HepG2 (cell line): ENCODE measurements at regions not wholly inside any gene's neighbourhood (a gene's known extent, or its start where the extent isn't known, plus 50 kb on each side); places are given as distances from the start of the nearest gene placed in this dataset.

Source experiments
- ATAC-seq: fragments of 200-7000 bp; cut with Tn5 transposase; 3 replicates; pipeline ENCODE4 v1.9.1; 2020; ENCODE audit warnings: mild to moderate bottlenecking, moderate library complexity
- BruUV-seq: library from RNA; stranded (reverse); fragments of 400-500 nt; replicated peaks from 2 replicates; lab custom pipeline; 2021; lab: Mats Ljungman, UMichigan
- CTCF ChIA-PET: fragments of 300-600 bp; formaldehyde crosslinking; extraction: SDS; loops from one replicate; lab custom pipeline; 2021; ENCODE audit warnings: low total read pairs, inconsistent platforms, low intra/inter-chr PET ratio; lab: Yijun Ruan, JAX
- POLR2A ChIA-PET: fragments of 350-600 bp; sonication (Branson Sonifier 250); formaldehyde crosslinking; loops from one replicate; lab custom pipeline; 2020; ENCODE audit warnings: antibody characterized with exemption, inconsistent platforms; lab: Yijun Ruan, JAX
- DNase-seq: peaks from one replicate; pipeline ENCODE4 v3.0.0-alpha.2; 2015; ENCODE audit warnings: low spot score
- FAIRE-seq: peaks from 3 replicates; lab custom pipeline; 2011; peaks lifted over from hg19 to GRCh38; lab: Jason Lieb, UNC
- H2AFZ ChIP-seq: one replicate; pipeline ENCODE4 v1.6.1; 2011; ENCODE audit warnings: low read length, inconsistent platforms
- H3K27ac ChIP-seq: fragments of 300-600 bp; 3 replicates; pipeline ENCODE4 v1.8.0; 2011; ENCODE audit warnings: mixed run types, mild to moderate bottlenecking, mixed read lengths, low read length, inconsistent platforms; ENCODE audit not compliant: insufficient read depth; ENCODE audit errors: extremely low read length
- H3K27me3 ChIP-seq, 2 experiments: fragments of 200-600 bp in 1 of 2; 2 replicates in 1 of 2; 3 replicates in 1 of 2; pipeline versions ENCODE4 v1.6.0 to v1.8.0; 2011; ENCODE audit warnings: low read length in 2 of 2, mild to moderate bottlenecking in 2 of 2, moderate library complexity in 2 of 2, inconsistent platforms in 1 of 2; ENCODE audit not compliant: insufficient read depth in 2 of 2, control insufficient read depth in 1 of 2
- H3K36me3 ChIP-seq, 2 experiments: fragments of 200-600 bp in 1 of 2; replicated peaks in 1 of 2; 2 replicates in 1 of 2; 3 replicates in 1 of 2; pipeline versions ENCODE4 v1.5.1 to v1.8.0; 2011; ENCODE audit warnings: low read length in 2 of 2, inconsistent platforms in 1 of 2; ENCODE audit not compliant: insufficient read depth in 2 of 2, control insufficient read depth in 1 of 2
- H3K4me1 ChIP-seq: 2 replicates; pipeline ENCODE4 v1.5.1; 2012; ENCODE audit warnings: low read length, inconsistent platforms; ENCODE audit not compliant: insufficient read depth
- H3K4me2 ChIP-seq: 2 replicates; pipeline ENCODE4 v1.6.0; 2011; ENCODE audit warnings: low read depth, low read length, inconsistent platforms
- H3K4me3 ChIP-seq, 3 experiments: fragments of 200-600 bp in 1 of 3; sonication (generic), shearing (Covaris generic) in 1 of 3; replicated peaks in 1 of 3; 2 replicates each; pipeline ENCODE4 v1.5.1; 2011 to 2016; ENCODE audit warnings: low read length in 3 of 3, inconsistent platforms in 2 of 3, low read depth in 2 of 3, mild to moderate bottlenecking in 2 of 3, control low read depth in 1 of 3, mixed read lengths in 1 of 3; ENCODE audit not compliant: insufficient read depth in 1 of 3
- H3K79me2 ChIP-seq: one replicate; pipeline ENCODE4 v1.6.1; 2011; ENCODE audit warnings: low read length, inconsistent platforms; ENCODE audit not compliant: insufficient read depth
- H3K9ac ChIP-seq: 2 replicates; pipeline ENCODE4 v1.6.0; 2011; ENCODE audit warnings: mild to moderate bottlenecking, low read depth, low read length, inconsistent platforms; ENCODE audit not compliant: insufficient read depth
- H3K9me3 ChIP-seq: 2 replicates; pipeline ENCODE4 v1.5.1; 2012; ENCODE audit warnings: mild to moderate bottlenecking, low read length
- H4K20me1 ChIP-seq: 2 replicates; pipeline ENCODE4 v1.6.0; 2011; ENCODE audit warnings: inconsistent platforms, mild to moderate bottlenecking, low read length, moderate library complexity; ENCODE audit not compliant: insufficient read depth
- BRD4 ChIP-seq: sonication (generic); formaldehyde crosslinking; IDR thresholded peaks from 2 replicates; pipeline ENCODE4 v1.4.0; 2020; ENCODE audit warnings: missing genetic modification reagents
- GATAD1 ChIP-seq: IDR thresholded peaks from 2 replicates; pipeline ENCODE4 v1.6.1; 2016; ENCODE audit warnings: missing genetic modification reagents, missing compliant biosample characterization
- RNF219 ChIP-seq: sonication (generic); formaldehyde crosslinking; IDR thresholded peaks from 2 replicates; pipeline ENCODE4 v1.5.0; 2020; ENCODE audit warnings: mild to moderate bottlenecking, missing genetic modification reagents
- ZNF10 ChIP-seq: sonication (generic); formaldehyde crosslinking; IDR thresholded peaks from 2 replicates; pipeline ENCODE4 v1.4.0; 2020; ENCODE audit warnings: mild to moderate bottlenecking, low read depth, missing genetic modification reagents, borderline replicate concordance
- ZNF44 ChIP-seq: sonication (generic); formaldehyde crosslinking; IDR thresholded peaks from 2 replicates; pipeline ENCODE4 v1.5.1; 2020; ENCODE audit warnings: mild to moderate bottlenecking, missing genetic modification reagents
- ZNF7 ChIP-seq: IDR thresholded peaks from 2 replicates; pipeline ENCODE4 v1.6.1; 2016; ENCODE audit warnings: missing biosample characterization, missing genetic modification reagents
- WGBS: methylation state at CpG from one replicate; pipeline ENCODE4 v1.1.6; 2017; ENCODE audit warnings: low lambda C conversion rate; 5-methylcytosine and 5-hydroxymethylcytosine counted together
- in situ Hi-C: cut with HindIII; loops from 2 replicates; pipeline ENCODE4 v1.10.0; 2017; ENCODE audit warnings: low pct_unique_long_range_greater_than_20kb; ENCODE audit not compliant: extremely low pct_ligation_motif_present
- intact Hi-C: fragments of 100-400 bp; cut with micrococcal nuclease; formaldehyde crosslinking; loops from one replicate; pipeline ENCODE4 v1.10.0; 2022; ENCODE audit not compliant: unreplicated experiment

- TF ChIP-seq ZNF10 (CRISPR knock-in tag) (no peak), BRD4 (no peak)
These were observed 68.4 kb downstream of the DNAAF9 start (continued) for GRCh38 chr20:3339076-3339475.

GRCh38 chr20:3334156-3334943 is 73.1 kb downstream of the DNAAF9 start:
- FAIRE-seq = no peak
- no peaks in the 10 kb centered on the region for H4K20me1 ChIP-seq
- in situ Hi-C loops (no loop called here), intact Hi-C loops (no loop called here)
- no TSS peak for BruUV-seq
- no peaks in the 10 kb centered on the region for H3K4me1 ChIP-seq
- H3K4me3 ChIP-seq = no peak overlapping the region
- H3K9me3 ChIP-seq = no peaks in the 10 kb centered on the region
- no peak overlapping the region for H3K27ac ChIP-seq
- 93% methylated on average over 8 of the region's 8 CpGs for WGBS
- H3K9ac ChIP-seq = no peak overlapping the region
- no peaks in the 10 kb centered on the region for H3K27me3 ChIP-seq
- peaks cover 8 to 30% of the 10 kb centered on the region in 2 experiments; a peak in 4 of 5 replicates for H3K36me3 ChIP-seq
- POLR2A ChIA-PET = no interaction called here
- no peak for TF ChIP-seq GATAD1 (CRISPR knock-in tag)
- no peak for TF ChIP-seq RNF219
- peak; percentile 64; the same call in 1 of the 2 replicates for TF ChIP-seq ZNF7 (CRISPR knock-in tag)
- no peak for TF ChIP-seq ZNF44 (CRISPR knock-in tag)
- H3K79me2 ChIP-seq = no peaks in the 10 kb centered on the region
- H3K4me2 ChIP-seq = no peak overlapping the region
- CTCF ChIA-PET = no interaction called here
- H2AFZ ChIP-seq = no peak overlapping the region
- ATAC-seq = 0 out of 3 replicates have a peak, but pooled peaks have one; percentile 24
- DNase-seq = no peak
